Ovary (tissue), 7 donors: ENCODE measurements at regions not wholly inside any gene's neighbourhood (a gene's known extent, or its start where the extent isn't known, plus 50 kb on each side); places are given as distances from the start of the nearest gene placed in this dataset.

Experiments used
- DNase-seq, 5 donors: peaks; one replicate each; pipeline ENCODE4 v3.0.0-alpha.2; 2019 to 2020
- H3K27ac ChIP-seq, 2 donors: fragments of 200-600 bp; one replicate each; pipeline versions ENCODE4 v1.5.1 to v1.8.0; 2019 to 2022
- H3K27me3 ChIP-seq: fragments of 200-600 bp; one replicate; pipeline ENCODE4 v1.8.0; 2022
- H3K36me3 ChIP-seq: fragments of 200-600 bp; sonication (generic); one replicate; pipeline ENCODE4 v1.5.1; 2019
- H3K4me1 ChIP-seq: one replicate; pipeline ENCODE4 v1.8.1; 2013; ENCODE audit warnings: mild to moderate bottlenecking, moderate library complexity; ENCODE audit not compliant: insufficient read depth
- H3K4me3 ChIP-seq: fragments of 200-600 bp; sonication (generic); one replicate; pipeline ENCODE4 v1.5.1; 2017
- H3K9me3 ChIP-seq, 2 donors: fragments of 200-600 bp in 1 of 2; sonication (generic) in 1 of 2; one replicate each; pipeline versions ENCODE4 v1.5.1 to v1.8.1; 2013 to 2019; ENCODE audit warnings: mild to moderate bottlenecking in 1 of 2, moderate library complexity in 1 of 2
- CTCF ChIP-seq, 3 donors: fragments of 450-650 bp in 2 of 3; fragments of 200-600 bp in 1 of 3; IDR thresholded peaks; one replicate each; pipeline versions ENCODE4 v1.5.1 to v1.8.0; 2016 to 2022; ENCODE audit warnings: antibody characterized with exemption in 3 of 3, mild to moderate bottlenecking in 1 of 3
- EP300 ChIP-seq: sonication (generic); formaldehyde crosslinking; IDR thresholded peaks from one replicate; pipeline ENCODE4 v1.6.1; 2017; ENCODE audit warnings: antibody characterized with exemption
- POLR2A ChIP-seq: fragments of 450-650 bp; IDR thresholded peaks from one replicate; pipeline ENCODE4 v1.6.1; 2017; ENCODE audit warnings: antibody characterized with exemption, mild to moderate bottlenecking, moderate library complexity
- WGBS, 3 donors: extraction: QIAGEN DNeasy Blood & Tissue Kit in 1 of 3; methylation state at CpG; one replicate each; pipeline versions ENCODE4 v1.1.5 to v1.1.7; 2013 to 2017; 5-methylcytosine and 5-hydroxymethylcytosine counted together
- intact Hi-C, 4 donors: fragments of 100-400 bp; cut with DNase I; formaldehyde crosslinking; loops; one replicate each; pipeline versions ENCODE4 v1.11.0 to v1.15.1; 2022 to 2023
- donor health status: DM: no; HTN: no; CAD: no; lungs with moderate emphysema.
- donor health status: DM: no; HTN: no; CAD: no.
- donor health status: Bipolar disorder and iron deficiency.
- donor health status: DM: no; HTN: no; CAD: no.
- donor health status: DM: yes; HTN: yes; CAD: no.

- no peak for DNase-seq
- Histone ChIP-seq H3K4me3 (no peak overlapping the region), H3K36me3 (no peaks in the 10 kb centered on the region), H3K27me3 (no peaks in the 10 kb centered on the region), H3K4me1 (no peaks in the 10 kb centered on the region), H3K27ac (no peak overlapping the region), H3K9me3 (no peaks in the 10 kb centered on the region)
- 88 to 90% (median 89%) methylated on average over 3 of the region's 3 CpGs for WGBS, 3 donors
- TF ChIP-seq CTCF (IDR thresholded peaks at IDR 0.05) (no peak), EP300 (no peak), POLR2A (no peak)
- intact Hi-C loops, result no loop called here
Measured at GRCh38 chr3:147900851-147901250, 491.7 kb downstream of the ZIC1 start.

- H3K27me3 ChIP-seq, result no peaks in the 10 kb centered on the region
- TF ChIP-seq CTCF (IDR thresholded peaks at IDR 0.05) (no peak), POLR2A (no peak)
- no peak overlapping the region for H3K27ac ChIP-seq
- 50 to 59% (median 52%) methylated on average over 4 of the region's 4 CpGs for WGBS, 3 donors
- no peaks in the 10 kb centered on the region for H3K36me3 ChIP-seq
- intact Hi-C loops, result no loop called here
- no peak for DNase-seq
- no peaks in the 10 kb centered on the region for H3K9me3 ChIP-seq
- no peak overlapping the region for H3K4me3 ChIP-seq
- H3K4me1 ChIP-seq, result no peaks in the 10 kb centered on the region
Measured at GRCh38 chr3:147903026-147903425, 493.9 kb downstream of the ZIC1 start.

GRCh38 chr3:147904421-147904820 is 495.3 kb downstream of the ZIC1 start:
- Histone ChIP-seq H3K27me3 (no peaks in the 10 kb centered on the region), H3K4me1 (no peaks in the 10 kb centered on the region), H3K36me3 (no peaks in the 10 kb centered on the region), H3K9me3 (no peaks in the 10 kb centered on the region), H3K27ac (no peak overlapping the region), H3K4me3 (no peak overlapping the region)
- no peak for DNase-seq
- 57 to 75% (median 64%) methylated on average over 3 of the region's 3 CpGs for WGBS, 3 donors
- TF ChIP-seq POLR2A (no peak), CTCF (IDR thresholded peaks at IDR 0.05) (no peak), EP300 (no peak)
- intact Hi-C loops, result no loop called here

GRCh38 chr3:147906285-147906684 is 497.1 kb downstream of the ZIC1 start:
- TF ChIP-seq CTCF (IDR thresholded peaks at IDR 0.05) (no peak), EP300 (no peak), POLR2A (no peak)
- WGBS, 3 donors, result 41 to 52% (median 43%) methylated on average over 2 of the region's 2 CpGs
- Histone ChIP-seq H3K27ac (no peak overlapping the region), H3K27me3 (no peaks in the 10 kb centered on the region), H3K9me3 (no peaks in the 10 kb centered on the region), H3K4me1 (no peaks in the 10 kb centered on the region), H3K36me3 (no peaks in the 10 kb centered on the region), H3K4me3 (no peak overlapping the region)
- intact Hi-C loops, result no loop called here
- DNase-seq, result no peak

GRCh38 chr3:147914532-147914931 is 505.4 kb downstream of the ZIC1 start:
- Histone ChIP-seq H3K4me3 (no peak overlapping the region), H3K27ac (no peak overlapping the region), H3K4me1 (no peaks in the 10 kb centered on the region), H3K27me3 (no peaks in the 10 kb centered on the region), H3K36me3 (no peaks in the 10 kb centered on the region), H3K9me3 (no peaks in the 10 kb centered on the region)
- TF ChIP-seq EP300, result no peak
- no peak for TF ChIP-seq POLR2A
- TF ChIP-seq CTCF (IDR thresholded peaks at IDR 0.05), result no peak
- no peak for DNase-seq
- intact Hi-C loops, result no loop called here
- WGBS, 3 donors, result 75 to 89% (median 83%) methylated on average over 1 of the region's 1 CpG
